GM12878 (cell line): ENCODE measurements at regions not wholly inside any gene's neighbourhood (a gene's known extent, or its start where the extent isn't known, plus 50 kb on each side); places are given as distances from the start of the nearest gene placed in this dataset.

ENCODE experiments used
- ATAC-seq: fragments of 200-7000 bp; cut with Tn5 transposase; 3 replicates; pipeline ENCODE4 v1.9.1; 2020; ENCODE audit warnings: mild to moderate bottlenecking, moderate library complexity
- BruUV-seq: library from RNA; stranded (reverse); fragments of 400-500 nt; replicated peaks from 2 replicates; lab custom pipeline; 2021; lab: Mats Ljungman, UMichigan
- CTCF ChIA-PET: fragments of 300-600 bp; sonication (Branson Sonifier 250); formaldehyde crosslinking; extraction: SDS; loops from one replicate; lab custom pipeline; 2021; ENCODE audit warnings: inconsistent platforms; lab: Yijun Ruan, JAX
- POLR2A ChIA-PET: fragments of 350-600 bp; formaldehyde crosslinking; extraction: SDS; loops from one replicate; lab custom pipeline; 2021; ENCODE audit warnings: inconsistent platforms; lab: Charles Lee
- RAD21 ChIA-PET: fragments of 300-600 bp; sonication (Branson Sonifier 250); formaldehyde crosslinking; loops from one replicate; lab custom pipeline; 2023; ENCODE audit warnings: antibody characterized with exemption; ENCODE audit not compliant: unreplicated experiment; lab: Charles Lee
- SMC1A ChIA-PET: fragments of 300-600 bp; sonication (Branson Sonifier 250); formaldehyde crosslinking; loops from one replicate; lab custom pipeline; 2023; ENCODE audit not compliant: unreplicated experiment, uncharacterized antibody; lab: Charles Lee
- DNase-seq: peaks from one replicate; pipeline ENCODE4 v3.0.0-alpha.2; 2011; ENCODE audit warnings: low read depth, low spot score
- FAIRE-seq: peaks from 3 replicates; lab custom pipeline; 2011; peaks lifted over from hg19 to GRCh38; lab: Jason Lieb, UNC
- H2AFZ ChIP-seq: 2 replicates; pipeline ENCODE4 v1.6.0; 2011; ENCODE audit warnings: low read depth, low read length, control low read depth; ENCODE audit not compliant: control insufficient read depth
- H3K27ac ChIP-seq: 2 replicates; pipeline ENCODE4 v1.5.1; 2011; ENCODE audit warnings: control low read depth; ENCODE audit not compliant: control insufficient read depth, insufficient read depth
- H3K27me3 ChIP-seq, 2 experiments: replicated peaks in 1 of 2; 2 replicates each; pipeline versions ENCODE4 v1.6.0 to v1.6.1; 2011; ENCODE audit warnings: low read length in 1 of 2; ENCODE audit not compliant: control insufficient read depth in 2 of 2, insufficient read depth in 2 of 2
- H3K36me3 ChIP-seq, 2 experiments: 2 replicates each; pipeline ENCODE4 v1.5.1; 2011; ENCODE audit warnings: low read length in 1 of 2; ENCODE audit not compliant: control insufficient read depth in 2 of 2, insufficient read depth in 2 of 2
- H3K4me1 ChIP-seq: 2 replicates; pipeline ENCODE4 v1.6.1; 2011; ENCODE audit warnings: mild to moderate bottlenecking, low read length, moderate library complexity, mixed read lengths; ENCODE audit not compliant: control insufficient read depth, insufficient read depth
- H3K4me2 ChIP-seq: 2 replicates; pipeline ENCODE4 v1.6.0; 2011; ENCODE audit warnings: control low read depth; ENCODE audit not compliant: control insufficient read depth, insufficient read depth
- H3K4me3 ChIP-seq: fragments of 200-600 bp; sonication (generic); 2 replicates; pipeline ENCODE4 v1.5.1; 2016
- H3K79me2 ChIP-seq: 2 replicates; pipeline ENCODE4 v1.6.0; 2011; ENCODE audit warnings: low read length; ENCODE audit not compliant: control insufficient read depth, insufficient read depth
- H3K9ac ChIP-seq: 2 replicates; pipeline ENCODE4 v1.8.0; 2011; ENCODE audit warnings: low read length, control low read depth, mixed read lengths; ENCODE audit not compliant: control insufficient read depth, insufficient read depth
- H3K9me3 ChIP-seq: replicated peaks from 3 replicates; pipeline ENCODE4 v1.5.1; 2011; ENCODE audit warnings: mild to moderate bottlenecking, low read length; ENCODE audit not compliant: control insufficient read depth, insufficient read depth
- H4K20me1 ChIP-seq: 2 replicates; pipeline ENCODE4 v1.6.0; 2011; ENCODE audit not compliant: control insufficient read depth, insufficient read depth
- CREM ChIP-seq: IDR thresholded peaks from 2 replicates; pipeline ENCODE4 v1.6.1; 2014; ENCODE audit warnings: antibody characterized with exemption, low read depth
- ELK1 ChIP-seq: IDR thresholded peaks from 2 replicates; pipeline ENCODE4 v1.6.1; 2012; ENCODE audit warnings: low read depth, low read length, improper control_type of control experiment
- GABPA ChIP-seq: IDR thresholded peaks from 2 replicates; pipeline ENCODE4 v1.6.1; 2014; ENCODE audit warnings: antibody characterized with exemption, low read depth, mild to moderate bottlenecking, inconsistent platforms
- HDGF ChIP-seq: fragments of 450-650 bp; IDR thresholded peaks from 2 replicates; pipeline ENCODE4 v1.6.1; 2016; ENCODE audit warnings: antibody characterized with exemption
- IRF5 ChIP-seq: fragments of 450-650 bp; IDR thresholded peaks from 2 replicates; pipeline ENCODE4 v1.6.1; 2017; ENCODE audit warnings: borderline replicate concordance
- KLF5 ChIP-seq: fragments of 450-650 bp; IDR thresholded peaks from 2 replicates; pipeline ENCODE4 v1.6.1; 2014; ENCODE audit warnings: mild to moderate bottlenecking; ENCODE audit not compliant: partially characterized antibody
- NR2C1 ChIP-seq: fragments of 450-650 bp; IDR thresholded peaks from 2 replicates; pipeline ENCODE4 v1.6.1; 2017; ENCODE audit warnings: antibody characterized with exemption, mild to moderate bottlenecking, moderate library complexity
- PML ChIP-seq: IDR thresholded peaks from 2 replicates; pipeline ENCODE4 v1.6.1; 2012; ENCODE audit warnings: low read length, inconsistent platforms
- RAD21 ChIP-seq: IDR thresholded peaks from 2 replicates; pipeline ENCODE4 v1.6.1; 2011; ENCODE audit warnings: mild to moderate bottlenecking, low read depth, low read length, moderate library complexity; ENCODE audit not compliant: insufficient read depth
- RAD51 ChIP-seq: fragments of 450-650 bp; IDR thresholded peaks from 2 replicates; pipeline ENCODE4 v1.6.1; 2016; ENCODE audit warnings: moderate library complexity, mild to moderate bottlenecking, inconsistent platforms
- RFX5 ChIP-seq: IDR thresholded peaks from 2 replicates; pipeline ENCODE4 v1.6.1; 2011; ENCODE audit warnings: low read depth, low read length, improper control_type of control experiment
- RUNX3 ChIP-seq: IDR thresholded peaks from 2 replicates; pipeline ENCODE4 v1.6.1; 2012; ENCODE audit warnings: low read length, inconsistent platforms
- STAT3 ChIP-seq: IDR thresholded peaks from 2 replicates; pipeline ENCODE4 v1.6.1; 2011; ENCODE audit warnings: low read depth, low read length, improper control_type of control experiment
- TBL1XR1 ChIP-seq: IDR thresholded peaks from 2 replicates; pipeline ENCODE4 v1.6.1; 2012; ENCODE audit warnings: low read depth, low read length, improper control_type of control experiment
- USF2 ChIP-seq: IDR thresholded peaks from 2 replicates; pipeline ENCODE4 v1.6.1; 2011; ENCODE audit warnings: low read depth, low read length, improper control_type of control experiment, borderline replicate concordance
- ZNF207 ChIP-seq: fragments of 450-650 bp; IDR thresholded peaks from 2 replicates; pipeline ENCODE4 v1.6.1; 2014; ENCODE audit warnings: antibody characterized with exemption, mild to moderate bottlenecking, borderline replicate concordance
- ZNF384 ChIP-seq: IDR thresholded peaks from 2 replicates; pipeline ENCODE4 v1.6.1; 2012; ENCODE audit warnings: low read depth, mild to moderate bottlenecking, low read length, improper control_type of control experiment, borderline replicate concordance
- whole genome bisulfite sequencing: methylation state at CpG from one replicate; pipeline ENCODE4 v1.1.6; 2016; ENCODE audit warnings: low lambda C conversion rate; ENCODE audit not compliant: insufficient replicate concordance, insufficient coverage; ENCODE audit errors: missing lambda C conversion rate; 5-methylcytosine and 5-hydroxymethylcytosine counted together
- in situ Hi-C: fragments of 300-500 bp; cut with MboI; formaldehyde crosslinking; loops from 9 replicates; pipeline ENCODE4 v1.14.3; 2018; ENCODE audit warnings: mixed read lengths
- intact Hi-C: fragments of 100-400 bp; cut with micrococcal nuclease; formaldehyde crosslinking; loops from one replicate; pipeline ENCODE4 v1.14.2; 2022; ENCODE audit not compliant: unreplicated experiment

GRCh38 chr1:192740214-192740613, 68.6 kb upstream of the RGS2 start:
- Histone ChIP-seq H3K27ac (no peak overlapping the region), H4K20me1 (no peaks in the 10 kb centered on the region; the same call in 1 of the 2 replicates), H3K79me2 (no peaks in the 10 kb centered on the region), H3K9me3 (no peaks in the 10 kb centered on the region), H3K4me3 (no peak overlapping the region), H3K27me3 (no peaks in the 10 kb centered on the region; a peak in 1 of 4 replicates), H3K4me2 (no peak overlapping the region), H2AFZ (no peak overlapping the region), H3K9ac (no peak overlapping the region), H3K4me1 (no peaks in the 10 kb centered on the region), H3K36me3 (no peaks in the 10 kb centered on the region)
- RAD21 ChIA-PET: no interaction called here
- DNase-seq (no peak), ATAC-seq (no peak), FAIRE-seq (no peak)
- TF ChIP-seq ELK1 (no peak), RAD21 (no peak), IRF5 (no peak), RUNX3 (no peak), CREM (no peak), STAT3 (no peak), ZNF207 (no peak), KLF5 (no peak), USF2 (no peak), ZNF384 (no peak), RAD51 (no peak), TBL1XR1 (no peak), HDGF (no peak), NR2C1 (no peak), RFX5 (no peak), PML (no peak), GABPA (no peak)
- WGBS: 91% methylated on average over 1 of the region's 1 CpG
- BruUV-seq: no TSS peak
- in situ Hi-C loops (no loop called here), intact Hi-C loops (no loop called here)
- POLR2A ChIA-PET: interaction anchor here (1.6 kb wide), 1 partner anchor 11 kb away, joined by 3 read pairs; no protein-coding TSS in a partner anchor
- CTCF ChIA-PET: no interaction called here
- SMC1A ChIA-PET: interaction anchor here (0.6 kb wide), 1 partner anchor 712 kb away, joined by 3 read pairs; no protein-coding TSS in a partner anchor
